ENCODE measurements at regions not wholly inside any gene's neighbourhood (a gene's known extent, or its start where the extent isn't known, plus 50 kb on each side); places are given as distances from the start of the nearest gene placed in this dataset.

DNA sequence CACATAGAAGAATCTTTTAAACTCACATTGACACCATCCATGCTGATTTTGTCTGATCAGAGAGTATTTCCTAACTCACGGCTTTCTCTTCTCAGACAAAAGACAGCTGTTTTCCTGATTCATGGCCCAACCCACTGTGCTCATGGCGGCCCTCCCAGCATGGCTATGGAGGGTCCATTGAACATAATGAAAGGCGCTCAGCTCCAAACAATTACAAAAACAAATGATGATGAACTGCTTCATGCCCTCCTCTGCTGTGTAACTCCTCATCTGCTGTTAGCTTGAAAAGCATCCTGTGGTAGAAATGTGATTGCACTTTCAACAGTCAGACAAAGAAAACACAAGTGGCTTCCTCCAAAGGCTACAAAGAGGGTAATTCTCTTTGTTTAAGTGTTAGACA, 673.8 kb downstream of the PRELID2 start:
- 22% methylated on average over 3 of the region's 3 CpGs for WGBS (ENCODE audit: missing lambda C conversion rate)
- ChIA-PET POLR2A (no interaction called here), CTCF (no interaction called here)
- Histone ChIP-seq H3K27ac (no peak overlapping the region), H3K4me2 (no peak overlapping the region), H3K4me1 (no peaks in the 10 kb centered on the region), H3K4me3 (no peak overlapping the region), H3K9me3 (no peaks in the 10 kb centered on the region)
- FAIRE-seq (no peak), ATAC-seq (no peak), DNase-seq (ENCODE audit: low read depth in 1 of 2, low spot score in 1 of 2) (no peak)
- TF ChIP-seq MYC (IDR thresholded peaks at IDR 0.05; ENCODE audit: borderline replicate concordance, low read length): no peak
- TF ChIP-seq, protein P1, sequence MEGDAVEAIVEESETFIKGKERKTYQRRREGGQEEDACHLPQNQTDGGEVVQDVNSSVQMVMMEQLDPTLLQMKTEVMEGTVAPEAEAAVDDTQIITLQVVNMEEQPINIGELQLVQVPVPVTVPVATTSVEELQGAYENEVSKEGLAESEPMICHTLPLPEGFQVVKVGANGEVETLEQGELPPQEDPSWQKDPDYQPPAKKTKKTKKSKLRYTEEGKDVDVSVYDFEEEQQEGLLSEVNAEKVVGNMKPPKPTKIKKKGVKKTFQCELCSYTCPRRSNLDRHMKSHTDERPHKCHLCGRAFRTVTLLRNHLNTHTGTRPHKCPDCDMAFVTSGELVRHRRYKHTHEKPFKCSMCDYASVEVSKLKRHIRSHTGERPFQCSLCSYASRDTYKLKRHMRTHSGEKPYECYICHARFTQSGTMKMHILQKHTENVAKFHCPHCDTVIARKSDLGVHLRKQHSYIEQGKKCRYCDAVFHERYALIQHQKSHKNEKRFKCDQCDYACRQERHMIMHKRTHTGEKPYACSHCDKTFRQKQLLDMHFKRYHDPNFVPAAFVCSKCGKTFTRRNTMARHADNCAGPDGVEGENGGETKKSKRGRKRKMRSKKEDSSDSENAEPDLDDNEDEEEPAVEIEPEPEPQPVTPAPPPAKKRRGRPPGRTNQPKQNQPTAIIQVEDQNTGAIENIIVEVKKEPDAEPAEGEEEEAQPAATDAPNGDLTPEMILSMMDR (IDR thresholded peaks at IDR 0.05): no peak
- TF ChIP-seq, protein P2, sequence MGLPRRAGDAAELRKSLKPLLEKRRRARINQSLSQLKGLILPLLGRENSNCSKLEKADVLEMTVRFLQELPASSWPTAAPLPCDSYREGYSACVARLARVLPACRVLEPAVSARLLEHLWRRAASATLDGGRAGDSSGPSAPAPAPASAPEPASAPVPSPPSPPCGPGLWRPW (IDR thresholded peaks at IDR 0.05): no peak
- TF ChIP-seq RNF2 (IDR thresholded peaks at IDR 0.05; ENCODE audit: borderline replicate concordance, low read depth): no peak
- no peak for TF ChIP-seq NFE2L2 (conservative IDR thresholded peaks at IDR 0.05; ENCODE audit: low read length)
- TF ChIP-seq KDM1A (IDR thresholded peaks at IDR 0.05; ENCODE audit: low read depth): no peak
- TF ChIP-seq MAX (IDR thresholded peaks at IDR 0.05): no peak
- no peak for TF ChIP-seq ESRRA (IDR thresholded peaks at IDR 0.05; ENCODE audit: borderline replicate concordance, low read length)
- no peak for TF ChIP-seq HOXB5 (CRISPR knock-in tag; IDR thresholded peaks at IDR 0.05)
- TF ChIP-seq JUNB (IDR thresholded peaks at IDR 0.05): no peak
- no peak for TF ChIP-seq HOXB13 (CRISPR knock-in tag; IDR thresholded peaks at IDR 0.05; ENCODE audit: low read depth)
- no peak for TF ChIP-seq TP53 (CRISPR knock-in tag; IDR thresholded peaks at IDR 0.05)
- TF ChIP-seq, protein P3, sequence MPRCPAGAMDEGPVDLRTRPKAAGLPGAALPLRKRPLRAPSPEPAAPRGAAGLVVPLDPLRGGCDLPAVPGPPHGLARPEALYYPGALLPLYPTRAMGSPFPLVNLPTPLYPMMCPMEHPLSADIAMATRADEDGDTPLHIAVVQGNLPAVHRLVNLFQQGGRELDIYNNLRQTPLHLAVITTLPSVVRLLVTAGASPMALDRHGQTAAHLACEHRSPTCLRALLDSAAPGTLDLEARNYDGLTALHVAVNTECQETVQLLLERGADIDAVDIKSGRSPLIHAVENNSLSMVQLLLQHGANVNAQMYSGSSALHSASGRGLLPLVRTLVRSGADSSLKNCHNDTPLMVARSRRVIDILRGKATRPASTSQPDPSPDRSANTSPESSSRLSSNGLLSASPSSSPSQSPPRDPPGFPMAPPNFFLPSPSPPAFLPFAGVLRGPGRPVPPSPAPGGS (IDR thresholded peaks at IDR 0.05): no peak
- TF ChIP-seq FOSL2 (IDR thresholded peaks at IDR 0.05): no peak
- TF ChIP-seq FOSL2 (CRISPR knock-in tag; IDR thresholded peaks at IDR 0.05): no peak
- TF ChIP-seq ZFP36 (IDR thresholded peaks at IDR 0.05; ENCODE audit: borderline replicate concordance, partially characterized antibody): no peak
- no peak for TF ChIP-seq PBX3 (IDR thresholded peaks at IDR 0.05)
- TF ChIP-seq NPAS2 (CRISPR knock-in tag; IDR thresholded peaks at IDR 0.05; ENCODE audit: borderline replicate concordance): no peak
- no peak for TF ChIP-seq KDM5A (IDR thresholded peaks at IDR 0.05)

- H3K27ac ChIP-seq: no peak overlapping the region
- CTCF ChIA-PET: no interaction called here
- POLR2A ChIA-PET: no interaction called here
- H3K4me1 ChIP-seq: no peaks in the 10 kb centered on the region
- no peak for FAIRE-seq
- H3K4me2 ChIP-seq: no peak overlapping the region
- ATAC-seq: no peak
- WGBS (ENCODE audit: missing lambda C conversion rate): 7% methylated on average over 4 of the region's 4 CpGs
- DNase-seq (ENCODE audit: low read depth in 1 of 2, low spot score in 1 of 2): no peak
- no peaks in the 10 kb centered on the region for H3K9me3 ChIP-seq
- TF ChIP-seq RFX5 (IDR thresholded peaks at IDR 0.05): no peak
- TF ChIP-seq SMC3 (IDR thresholded peaks at IDR 0.05): no peak
- TF ChIP-seq, protein P4, sequence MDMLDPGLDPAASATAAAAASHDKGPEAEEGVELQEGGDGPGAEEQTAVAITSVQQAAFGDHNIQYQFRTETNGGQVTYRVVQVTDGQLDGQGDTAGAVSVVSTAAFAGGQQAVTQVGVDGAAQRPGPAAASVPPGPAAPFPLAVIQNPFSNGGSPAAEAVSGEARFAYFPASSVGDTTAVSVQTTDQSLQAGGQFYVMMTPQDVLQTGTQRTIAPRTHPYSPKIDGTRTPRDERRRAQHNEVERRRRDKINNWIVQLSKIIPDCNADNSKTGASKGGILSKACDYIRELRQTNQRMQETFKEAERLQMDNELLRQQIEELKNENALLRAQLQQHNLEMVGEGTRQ (IDR thresholded peaks at IDR 0.05): no peak
- no peak for TF ChIP-seq FOSB (CRISPR knock-in tag; IDR thresholded peaks at IDR 0.05)
- no peak for TF ChIP-seq MAFK (IDR thresholded peaks at IDR 0.05; ENCODE audit: partially characterized antibody)
- TF ChIP-seq, protein P2 (IDR thresholded peaks at IDR 0.05): no peak
- TF ChIP-seq TFCP2L1 (CRISPR knock-in tag; IDR thresholded peaks at IDR 0.05): no peak
- TF ChIP-seq CBX8 (IDR thresholded peaks at IDR 0.05): no peak
- TF ChIP-seq HOXA7 (CRISPR knock-in tag; IDR thresholded peaks at IDR 0.05): no peak
- no peak for TF ChIP-seq JUN (IDR thresholded peaks at IDR 0.05)
- TF ChIP-seq NPAS2 (CRISPR knock-in tag; IDR thresholded peaks at IDR 0.05; ENCODE audit: borderline replicate concordance): no peak
- no peak for TF ChIP-seq NFE2L2 (conservative IDR thresholded peaks at IDR 0.05; ENCODE audit: low read length)
- no peak for TF ChIP-seq MYC (IDR thresholded peaks at IDR 0.05; ENCODE audit: borderline replicate concordance, low read length)
- no peak for TF ChIP-seq PHF8 (IDR thresholded peaks at IDR 0.05; ENCODE audit: borderline replicate concordance, low read depth)
- no peak for TF ChIP-seq ELK1 (IDR thresholded peaks at IDR 0.05; ENCODE audit: low read depth, low read length)
- TF ChIP-seq, protein P5, sequence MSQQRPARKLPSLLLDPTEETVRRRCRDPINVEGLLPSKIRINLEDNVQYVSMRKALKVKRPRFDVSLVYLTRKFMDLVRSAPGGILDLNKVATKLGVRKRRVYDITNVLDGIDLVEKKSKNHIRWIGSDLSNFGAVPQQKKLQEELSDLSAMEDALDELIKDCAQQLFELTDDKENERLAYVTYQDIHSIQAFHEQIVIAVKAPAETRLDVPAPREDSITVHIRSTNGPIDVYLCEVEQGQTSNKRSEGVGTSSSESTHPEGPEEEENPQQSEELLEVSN (IDR thresholded peaks at IDR 0.05; ENCODE audit: borderline replicate concordance, low read depth): no peak
- TF ChIP-seq ZSCAN20 (CRISPR knock-in tag; IDR thresholded peaks at IDR 0.05): no peak
- TF ChIP-seq KDM5A (IDR thresholded peaks at IDR 0.05): no peak
- H3K4me3 ChIP-seq: no peak overlapping the region
Measured at GRCh38 chr5:145160679-145161078, 674.5 kb downstream of the PRELID2 start.

Data from A549 (cell line).